ENCODE measurements at regions not wholly inside any gene's neighbourhood (a gene's known extent, or its start where the extent isn't known, plus 50 kb on each side); places are given as distances from the start of the nearest gene placed in this dataset.
"Not testable (repeated sequence)": the region's sequence is repeated elsewhere in the genome, so short reads cannot be mapped to it uniquely, and the experiment has no call there.

- intact Hi-C loops (cut with micrococcal nuclease): no loop called here
- H3K9me3 Mint-ChIP-seq: peaks cover 15% of the 10 kb centered on the region
- H3K27me3 Mint-ChIP-seq: no peaks in the 10 kb centered on the region
- H3K4me3 Mint-ChIP-seq: no peak overlapping the region
- H3K36me3 Mint-ChIP-seq: no peaks in the 10 kb centered on the region
- POLR2A ChIA-PET: no interaction called here
- H3K4me1 Mint-ChIP-seq (ENCODE audit: low read depth): no peaks in the 10 kb centered on the region
- CTCF ChIA-PET: no interaction called here
- H3K27ac Mint-ChIP-seq: no peak overlapping the region
- DNase-seq: no peak
Observed at GRCh38 chr5:167096816-167097215, 1194.6 kb upstream of the WWC1 start.

- ChIA-PET CTCF (no interaction called here), POLR2A (no interaction called here)
- no peak overlapping the region for H3K27ac Mint-ChIP-seq
- no peak overlapping the region for H3K4me3 Mint-ChIP-seq
- no peaks in the 10 kb centered on the region for H3K36me3 Mint-ChIP-seq
- intact Hi-C loops (cut with micrococcal nuclease): no loop called here
- H3K9me3 Mint-ChIP-seq: peaks cover 21% of the 10 kb centered on the region
- H3K4me1 Mint-ChIP-seq (ENCODE audit: low read depth): no peaks in the 10 kb centered on the region
- no peak for DNase-seq
- no peaks in the 10 kb centered on the region for H3K27me3 Mint-ChIP-seq
Observed at GRCh38 chr5:167104351-167104750, 1187.1 kb upstream of the WWC1 start.

GRCh38 chr5:167105941-167106340, 1185.5 kb upstream of the WWC1 start:
- no peak for DNase-seq
- no peaks in the 10 kb centered on the region for H3K4me1 Mint-ChIP-seq (ENCODE audit: low read depth)
- ChIA-PET CTCF (no interaction called here), POLR2A (no interaction called here)
- no peaks in the 10 kb centered on the region for H3K27me3 Mint-ChIP-seq
- intact Hi-C loops (cut with micrococcal nuclease): no loop called here
- no peak overlapping the region for H3K4me3 Mint-ChIP-seq
- H3K9me3 Mint-ChIP-seq: peaks cover 17% of the 10 kb centered on the region
- H3K27ac Mint-ChIP-seq: no peak overlapping the region
- no peaks in the 10 kb centered on the region for H3K36me3 Mint-ChIP-seq

GRCh38 chr5:167107684-167108083, 1183.8 kb upstream of the WWC1 start:
- Mint-ChIP-seq H3K4me3 (no peak overlapping the region), H3K27ac (no peak overlapping the region), H3K4me1 (ENCODE audit: low read depth) (no peaks in the 10 kb centered on the region), H3K27me3 (no peaks in the 10 kb centered on the region), H3K36me3 (no peaks in the 10 kb centered on the region), H3K9me3 (peaks cover 14% of the 10 kb centered on the region)
- no peak for DNase-seq
- CTCF ChIA-PET: no interaction called here
- POLR2A ChIA-PET: no interaction called here
- intact Hi-C loops (cut with micrococcal nuclease): no loop called here

- POLR2A ChIA-PET; intact Hi-C loops (cut with micrococcal nuclease); H3K4me3 Mint-ChIP-seq; H3K27ac Mint-ChIP-seq; H3K36me3 Mint-ChIP-seq; H3K27me3 Mint-ChIP-seq; DNase-seq; H3K4me1 Mint-ChIP-seq (ENCODE audit: low read depth); CTCF ChIA-PET: not testable (repeated sequence)
- H3K9me3 Mint-ChIP-seq: peaks cover 15% of the 10 kb centered on the region
Observed at GRCh38 chr5:167108266-167108665, 1183.2 kb upstream of the WWC1 start.

GRCh38 chr5:167112556-167112955, 1178.9 kb upstream of the WWC1 start:
- intact Hi-C loops (cut with micrococcal nuclease): no loop called here
- H3K27ac Mint-ChIP-seq: no peak overlapping the region
- H3K9me3 Mint-ChIP-seq: peaks cover 8% of the 10 kb centered on the region
- ChIA-PET POLR2A (no interaction called here), CTCF (no interaction called here)
- H3K27me3 Mint-ChIP-seq: no peaks in the 10 kb centered on the region
- DNase-seq: no peak
- no peak overlapping the region for H3K4me3 Mint-ChIP-seq
- no peaks in the 10 kb centered on the region for H3K36me3 Mint-ChIP-seq
- H3K4me1 Mint-ChIP-seq (ENCODE audit: low read depth): no peaks in the 10 kb centered on the region

GRCh38 chr5:167122267-167122666, 1169.2 kb upstream of the WWC1 start:
- ChIA-PET POLR2A (no interaction called here), CTCF (no interaction called here)
- Mint-ChIP-seq H3K4me1 (ENCODE audit: low read depth) (no peaks in the 10 kb centered on the region), H3K9me3 (peaks cover 10% of the 10 kb centered on the region), H3K27me3 (no peaks in the 10 kb centered on the region), H3K4me3 (no peak overlapping the region), H3K36me3 (no peaks in the 10 kb centered on the region), H3K27ac (no peak overlapping the region)
- intact Hi-C loops (cut with micrococcal nuclease): no loop called here
- DNase-seq: no peak

- H3K9me3 Mint-ChIP-seq: peaks cover 8% of the 10 kb centered on the region
- ChIA-PET POLR2A (no interaction called here), CTCF (no interaction called here)
- no peak for DNase-seq
- H3K4me3 Mint-ChIP-seq: no peak overlapping the region
- no peak overlapping the region for H3K27ac Mint-ChIP-seq
- intact Hi-C loops (cut with micrococcal nuclease): no loop called here
- H3K36me3 Mint-ChIP-seq: no peaks in the 10 kb centered on the region
- H3K4me1 Mint-ChIP-seq (ENCODE audit: low read depth): no peaks in the 10 kb centered on the region
- H3K27me3 Mint-ChIP-seq: no peaks in the 10 kb centered on the region
Observed at GRCh38 chr5:167123126-167123525, 1168.3 kb upstream of the WWC1 start.

GRCh38 chr5:167128581-167128980, 1162.9 kb upstream of the WWC1 start:
- peaks cover 10% of the 10 kb centered on the region for H3K9me3 Mint-ChIP-seq
- no peak overlapping the region for H3K27ac Mint-ChIP-seq
- no peak overlapping the region for H3K4me3 Mint-ChIP-seq
- CTCF ChIA-PET: no interaction called here
- POLR2A ChIA-PET: no interaction called here
- no peaks in the 10 kb centered on the region for H3K4me1 Mint-ChIP-seq (ENCODE audit: low read depth)
- H3K27me3 Mint-ChIP-seq: no peaks in the 10 kb centered on the region
- intact Hi-C loops (cut with micrococcal nuclease): no loop called here
- no peaks in the 10 kb centered on the region for H3K36me3 Mint-ChIP-seq
- no peak for DNase-seq

GRCh38 chr5:167140548-167141291, 1150.7 kb upstream of the WWC1 start:
- Mint-ChIP-seq H3K4me3 (no peak overlapping the region), H3K27me3 (no peaks in the 10 kb centered on the region), H3K9me3 (peaks cover 12% of the 10 kb centered on the region), H3K27ac (no peak overlapping the region), H3K36me3 (no peaks in the 10 kb centered on the region), H3K4me1 (ENCODE audit: low read depth) (no peaks in the 10 kb centered on the region)
- CTCF ChIA-PET: no interaction called here
- POLR2A ChIA-PET: no interaction called here
- no peak for DNase-seq
- intact Hi-C loops (cut with micrococcal nuclease): no loop called here

- H3K9me3 Mint-ChIP-seq: peaks cover 7% of the 10 kb centered on the region
- H3K4me3 Mint-ChIP-seq: no peak overlapping the region
- no peak overlapping the region for H3K27ac Mint-ChIP-seq
- H3K27me3 Mint-ChIP-seq: no peaks in the 10 kb centered on the region
- intact Hi-C loops (cut with micrococcal nuclease): no loop called here
- no peaks in the 10 kb centered on the region for H3K4me1 Mint-ChIP-seq (ENCODE audit: low read depth)
- ChIA-PET CTCF (no interaction called here), POLR2A (no interaction called here)
- DNase-seq: no peak
- no peaks in the 10 kb centered on the region for H3K36me3 Mint-ChIP-seq
Observed at GRCh38 chr5:167143716-167144115, 1147.7 kb upstream of the WWC1 start.

- intact Hi-C loops (cut with micrococcal nuclease): no loop called here
- Mint-ChIP-seq H3K4me1 (ENCODE audit: low read depth) (no peaks in the 10 kb centered on the region), H3K4me3 (no peak overlapping the region), H3K9me3 (peaks cover 7% of the 10 kb centered on the region), H3K27me3 (no peaks in the 10 kb centered on the region), H3K27ac (no peak overlapping the region), H3K36me3 (no peaks in the 10 kb centered on the region)
- no peak for DNase-seq
- CTCF ChIA-PET: no interaction called here
- POLR2A ChIA-PET: no interaction called here
Observed at GRCh38 chr5:167145841-167146240, 1145.6 kb upstream of the WWC1 start.

GRCh38 chr5:167147879-167148278, 1143.6 kb upstream of the WWC1 start:
- no peaks in the 10 kb centered on the region for H3K27me3 Mint-ChIP-seq
- H3K4me1 Mint-ChIP-seq (ENCODE audit: low read depth): no peaks in the 10 kb centered on the region
- intact Hi-C loops (cut with micrococcal nuclease): loop anchor here (1.0 kb wide), 1 partner anchor 28 kb away; no protein-coding TSS in a partner anchor
- H3K27ac Mint-ChIP-seq: no peak overlapping the region
- H3K4me3 Mint-ChIP-seq: no peak overlapping the region
- peaks cover 10% of the 10 kb centered on the region for H3K9me3 Mint-ChIP-seq
- ChIA-PET CTCF (no interaction called here), POLR2A (no interaction called here)
- no peak for DNase-seq
- H3K36me3 Mint-ChIP-seq: no peaks in the 10 kb centered on the region
